ENCODE measurements at regions not wholly inside any gene's neighbourhood (a gene's known extent, or its start where the extent isn't known, plus 50 kb on each side); places are given as distances from the start of the nearest gene placed in this dataset.

- Histone ChIP-seq H3K36me3 (ENCODE audit: insufficient read depth, low read length) (no peaks in the 10 kb centered on the region), H3K9me3 (ENCODE audit: low read length) (no peaks in the 10 kb centered on the region)
Observed at GRCh38 chrX:55981603-55982002, 250.6 kb upstream of the KLF8 start.

GRCh38 chrX:55996649-55997048 is 235.5 kb upstream of the KLF8 start:
- H3K4me1 ChIP-seq (ENCODE audit: insufficient read depth, low read length, poor library complexity, severe bottlenecking): no peaks in the 10 kb centered on the region
- intact Hi-C loops (cut with micrococcal nuclease; ENCODE audit: unreplicated experiment): no loop called here
- no peak overlapping the region for H3K4me2 ChIP-seq (ENCODE audit: low read length)
- no peaks in the 10 kb centered on the region for H3K79me2 ChIP-seq (ENCODE audit: insufficient read depth, low read depth, low read length)
- no peak overlapping the region for H2AFZ ChIP-seq (ENCODE audit: low read length)
- H3K4me3 ChIP-seq (ENCODE audit: low read depth, low read length, poor library complexity, severe bottlenecking): no peak overlapping the region
- H3K27ac ChIP-seq (ENCODE audit: low read depth, low read length, poor library complexity, severe bottlenecking): no peak overlapping the region
- H3K36me3 ChIP-seq (ENCODE audit: insufficient read depth, low read length): no peaks in the 10 kb centered on the region
- POLR2A ChIA-PET: no interaction called here
- no peaks in the 10 kb centered on the region for H3K9me3 ChIP-seq (ENCODE audit: low read length)
- no peak for DNase-seq (ENCODE audit: low spot score)
- no TSS peak for BruUV-seq (replicated peaks)
- no peaks in the 10 kb centered on the region for H4K20me1 ChIP-seq (ENCODE audit: insufficient read depth, low read length)
- CTCF ChIA-PET (ENCODE audit: unreplicated experiment): no interaction called here
- H3K9me2 ChIP-seq (ENCODE audit: insufficient read depth, low read length): no peaks in the 10 kb centered on the region
- TF ChIP-seq CTCF (conservative IDR thresholded peaks at IDR 0.05; ENCODE audit: low read length): no peak
- no peak for TF ChIP-seq EZH2phosphoT487 (IDR thresholded peaks at IDR 0.05; ENCODE audit: borderline replicate concordance, low read depth, low read length)

More at GRCh38 chrX:55981603-55982002, 250.6 kb upstream of the KLF8 start:
- Histone ChIP-seq H3K79me2 (ENCODE audit: insufficient read depth, low read depth, low read length) (no peaks in the 10 kb centered on the region), H3K4me1 (ENCODE audit: insufficient read depth, low read length, poor library complexity, severe bottlenecking) (no peaks in the 10 kb centered on the region), H4K20me1 (ENCODE audit: insufficient read depth, low read length) (no peaks in the 10 kb centered on the region), H3K4me3 (ENCODE audit: low read depth, low read length, poor library complexity, severe bottlenecking) (no peak overlapping the region), H3K4me2 (ENCODE audit: low read length) (no peak overlapping the region), H3K9me2 (ENCODE audit: insufficient read depth, low read length) (no peaks in the 10 kb centered on the region), H3K27ac (ENCODE audit: low read depth, low read length, poor library complexity, severe bottlenecking) (no peak overlapping the region), H2AFZ (ENCODE audit: low read length) (no peak overlapping the region)
- BruUV-seq (replicated peaks): no TSS peak
- ChIA-PET POLR2A (no interaction called here), CTCF (ENCODE audit: unreplicated experiment) (no interaction called here)
- TF ChIP-seq CTCF (conservative IDR thresholded peaks at IDR 0.05; ENCODE audit: low read length): no peak
- TF ChIP-seq EZH2phosphoT487 (IDR thresholded peaks at IDR 0.05; ENCODE audit: borderline replicate concordance, low read depth, low read length): no peak
- intact Hi-C loops (cut with micrococcal nuclease; ENCODE audit: unreplicated experiment): no loop called here
- no peak for DNase-seq (ENCODE audit: low spot score)

GRCh38 chrX:56000174-56000573 is 232.0 kb upstream of the KLF8 start:
- CTCF ChIA-PET (ENCODE audit: unreplicated experiment): no interaction called here
- POLR2A ChIA-PET: no interaction called here
- TF ChIP-seq EZH2phosphoT487 (IDR thresholded peaks at IDR 0.05; ENCODE audit: borderline replicate concordance, low read depth, low read length): no peak
- TF ChIP-seq CTCF (conservative IDR thresholded peaks at IDR 0.05; ENCODE audit: low read length): no peak
- Histone ChIP-seq H3K27ac (ENCODE audit: low read depth, low read length, poor library complexity, severe bottlenecking) (no peak overlapping the region), H3K4me2 (ENCODE audit: low read length) (no peak overlapping the region), H3K79me2 (ENCODE audit: insufficient read depth, low read depth, low read length) (no peaks in the 10 kb centered on the region), H3K36me3 (ENCODE audit: insufficient read depth, low read length) (no peaks in the 10 kb centered on the region), H3K9me2 (ENCODE audit: insufficient read depth, low read length) (no peaks in the 10 kb centered on the region), H2AFZ (ENCODE audit: low read length) (no peak overlapping the region), H4K20me1 (ENCODE audit: insufficient read depth, low read length) (no peaks in the 10 kb centered on the region), H3K4me1 (ENCODE audit: insufficient read depth, low read length, poor library complexity, severe bottlenecking) (no peaks in the 10 kb centered on the region), H3K4me3 (ENCODE audit: low read depth, low read length, poor library complexity, severe bottlenecking) (no peak overlapping the region), H3K9me3 (ENCODE audit: low read length) (no peaks in the 10 kb centered on the region)
- no peak for DNase-seq (ENCODE audit: low spot score)
- intact Hi-C loops (cut with micrococcal nuclease; ENCODE audit: unreplicated experiment): no loop called here
- no TSS peak for BruUV-seq (replicated peaks)

All from OCI-LY7 (cell line).